Caco-2 (cell line): ENCODE measurements at regions not wholly inside any gene's neighbourhood (a gene's known extent, or its start where the extent isn't known, plus 50 kb on each side); places are given as distances from the start of the nearest gene placed in this dataset.

ENCODE experiments used
- BruUV-seq: library from RNA; stranded (reverse); fragments of 400-500 nt; replicated peaks from 2 replicates; lab custom pipeline; 2021; lab: Mats Ljungman, UMichigan
- CTCF ChIA-PET: fragments of 300-600 bp; sonication (Branson Sonifier 250); formaldehyde crosslinking; loops from one replicate; lab custom pipeline; 2022; ENCODE audit warnings: antibody characterized with exemption; lab: Charles Lee
- POLR2A ChIA-PET: fragments of 300-600 bp; sonication (Branson Sonifier 250); formaldehyde crosslinking; loops from one replicate; lab custom pipeline; 2022; ENCODE audit warnings: antibody characterized with exemption; lab: Charles Lee
- DNase-seq, 2 experiments: peaks; one replicate each; pipeline versions ENCODE4 v3.0.0 to v3.0.0-alpha.2; 2020 to 2022
- H3K27me3 ChIP-seq: replicated peaks from 2 replicates; pipeline ENCODE4 v1.6.0; 2011; ENCODE audit warnings: low read length; ENCODE audit not compliant: control insufficient read depth, insufficient read depth
- H3K36me3 ChIP-seq: 2 replicates; pipeline ENCODE4 v1.5.1; 2011; ENCODE audit warnings: low read length; ENCODE audit not compliant: control insufficient read depth, insufficient read depth
- H3K4me1 ChIP-seq: fragments of 250-450 bp; sonication (Bioruptor Pico); 2 replicates; pipeline ENCODE4 v1.5.1; 2020; ENCODE audit warnings: mild to moderate bottlenecking
- H3K4me3 ChIP-seq: 2 replicates; pipeline ENCODE4 v1.5.1; 2011; ENCODE audit warnings: low read depth, mild to moderate bottlenecking, control low read depth, low read length
- H3K9me3 ChIP-seq: fragments of 250-450 bp; sonication (Bioruptor Pico); 2 replicates; pipeline ENCODE4 v1.5.1; 2020; ENCODE audit warnings: mild to moderate bottlenecking, moderate library complexity
- H3K27ac Mint-ChIP-seq: one replicate; pipeline ENCODE4 v1.8.0; 2022; ENCODE audit warnings: mixed read lengths; ENCODE audit not compliant: unreplicated experiment
- H3K27me3 Mint-ChIP-seq: one replicate; pipeline ENCODE4 v1.8.0; 2022; ENCODE audit warnings: mixed read lengths; ENCODE audit not compliant: insufficient read depth, unreplicated experiment
- H3K36me3 Mint-ChIP-seq: one replicate; pipeline ENCODE4 v1.8.0; 2022; ENCODE audit warnings: mild to moderate bottlenecking, mixed read lengths; ENCODE audit not compliant: insufficient read depth, unreplicated experiment
- H3K4me1 Mint-ChIP-seq: one replicate; pipeline ENCODE4 v1.8.0; 2022; ENCODE audit warnings: low read depth, mixed read lengths; ENCODE audit not compliant: unreplicated experiment
- H3K4me3 Mint-ChIP-seq: one replicate; pipeline ENCODE4 v1.8.0; 2022; ENCODE audit warnings: mild to moderate bottlenecking, moderate library complexity, mixed read lengths; ENCODE audit not compliant: unreplicated experiment
- H3K9me3 Mint-ChIP-seq: one replicate; pipeline ENCODE4 v1.8.0; 2022; ENCODE audit warnings: mixed read lengths; ENCODE audit not compliant: unreplicated experiment
- intact Hi-C: fragments of 100-400 bp; cut with micrococcal nuclease; formaldehyde crosslinking; loops from one replicate; pipeline ENCODE4 v1.10.0; 2022; ENCODE audit not compliant: unreplicated experiment
- TF ChIP-seq, protein P1 (sequence below), 2 experiments: fragments of 200-600 bp in 1 of 2; IDR thresholded peaks; 1 replicate in 1 of 2; 2 replicates in 1 of 2; pipeline versions ENCODE4 v1.5.1 to v1.8.0; 2011 to 2022; ENCODE audit warnings: antibody characterized with exemption in 1 of 2, control low read depth in 1 of 2, inconsistent platforms in 1 of 2, low read depth in 1 of 2, low read length in 1 of 2, mild to moderate bottlenecking in 1 of 2, moderate library complexity in 1 of 2; ENCODE audit not compliant: insufficient read depth in 1 of 2, severe bottlenecking in 1 of 2, unreplicated experiment in 1 of 2

DNA sequence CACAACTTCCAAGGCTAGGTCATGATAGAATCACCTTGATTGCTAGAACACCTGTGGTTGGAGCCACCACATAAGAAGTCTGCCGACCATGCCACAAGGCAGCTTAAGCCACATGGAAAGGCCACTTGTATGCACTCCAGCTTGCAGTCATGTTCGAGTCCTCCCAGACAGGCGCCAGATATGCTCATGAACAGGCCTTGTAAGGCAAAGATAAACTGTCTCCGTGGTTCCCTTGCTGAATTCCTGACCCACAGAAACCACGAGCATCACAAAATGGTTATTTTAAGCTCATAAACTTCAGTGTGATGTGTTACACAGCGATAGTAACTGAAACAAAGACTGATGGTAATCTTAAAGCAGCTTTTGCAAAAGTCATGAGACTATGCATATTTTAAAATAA lies 188.4 kb upstream of the DAPK1 start:
- intact Hi-C loops = no loop called here
- no TSS peak for BruUV-seq
- CTCF ChIA-PET = no interaction called here
- POLR2A ChIA-PET = no interaction called here
- H3K36me3 ChIP-seq = no peaks in the 10 kb centered on the region
- Mint-ChIP-seq H3K36me3 (no peaks in the 10 kb centered on the region), H3K9me3 (no peaks in the 10 kb centered on the region), H3K4me1 (no peaks in the 10 kb centered on the region), H3K27me3 (peaks cover 4% of the 10 kb centered on the region), H3K27ac (no peak overlapping the region), H3K4me3 (no peak overlapping the region)
- TF ChIP-seq, protein P1, sequence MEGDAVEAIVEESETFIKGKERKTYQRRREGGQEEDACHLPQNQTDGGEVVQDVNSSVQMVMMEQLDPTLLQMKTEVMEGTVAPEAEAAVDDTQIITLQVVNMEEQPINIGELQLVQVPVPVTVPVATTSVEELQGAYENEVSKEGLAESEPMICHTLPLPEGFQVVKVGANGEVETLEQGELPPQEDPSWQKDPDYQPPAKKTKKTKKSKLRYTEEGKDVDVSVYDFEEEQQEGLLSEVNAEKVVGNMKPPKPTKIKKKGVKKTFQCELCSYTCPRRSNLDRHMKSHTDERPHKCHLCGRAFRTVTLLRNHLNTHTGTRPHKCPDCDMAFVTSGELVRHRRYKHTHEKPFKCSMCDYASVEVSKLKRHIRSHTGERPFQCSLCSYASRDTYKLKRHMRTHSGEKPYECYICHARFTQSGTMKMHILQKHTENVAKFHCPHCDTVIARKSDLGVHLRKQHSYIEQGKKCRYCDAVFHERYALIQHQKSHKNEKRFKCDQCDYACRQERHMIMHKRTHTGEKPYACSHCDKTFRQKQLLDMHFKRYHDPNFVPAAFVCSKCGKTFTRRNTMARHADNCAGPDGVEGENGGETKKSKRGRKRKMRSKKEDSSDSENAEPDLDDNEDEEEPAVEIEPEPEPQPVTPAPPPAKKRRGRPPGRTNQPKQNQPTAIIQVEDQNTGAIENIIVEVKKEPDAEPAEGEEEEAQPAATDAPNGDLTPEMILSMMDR (IDR thresholded peaks at IDR 0.05; ENCODE audit: insufficient read depth in 1 of 2, low read depth in 1 of 2, low read length in 1 of 2, severe bottlenecking in 1 of 2, unreplicated experiment in 1 of 2) = no peak
- no peaks in the 10 kb centered on the region for H3K9me3 ChIP-seq
- no peak for DNase-seq
- H3K4me3 ChIP-seq = no peak overlapping the region
- H3K4me1 ChIP-seq = no peaks in the 10 kb centered on the region
- no peaks in the 10 kb centered on the region for H3K27me3 ChIP-seq

DNA sequence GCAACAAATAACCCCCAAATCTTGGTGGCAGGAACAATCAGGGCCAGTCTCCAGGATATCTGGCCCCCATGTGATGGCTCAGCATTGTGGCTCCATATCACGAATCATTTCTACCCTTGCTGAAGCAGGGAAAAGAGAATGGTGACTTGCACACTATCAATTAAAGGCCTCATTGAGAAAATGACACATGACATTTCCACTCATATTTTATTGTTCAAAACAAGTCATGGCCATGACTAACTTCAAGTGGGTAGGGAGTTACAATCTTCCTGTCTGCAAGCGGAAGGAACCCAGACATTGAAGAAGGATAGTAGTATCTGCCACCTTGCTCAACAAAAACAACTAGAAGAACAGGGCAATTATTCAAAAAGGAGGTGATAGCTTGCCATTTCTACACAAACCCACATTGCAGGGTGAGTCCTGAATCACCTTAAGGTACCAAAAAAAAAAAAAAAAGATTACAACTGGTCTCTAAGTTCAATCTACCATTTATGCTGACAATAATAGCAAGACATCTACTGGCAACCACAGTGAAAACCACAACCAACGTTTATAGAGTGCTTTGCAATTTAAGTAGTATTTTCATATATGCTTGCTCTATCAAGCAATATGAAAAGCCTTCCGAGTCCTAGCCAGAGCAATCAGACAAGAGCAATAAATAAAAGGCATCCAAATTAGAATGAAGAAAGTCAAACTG lies 186.7 kb upstream of the DAPK1 start:
- no peak for DNase-seq
- no peaks in the 10 kb centered on the region for H3K4me1 Mint-ChIP-seq
- H3K9me3 Mint-ChIP-seq = no peaks in the 10 kb centered on the region
- H3K27me3 Mint-ChIP-seq = peaks cover 4% of the 10 kb centered on the region
- Histone ChIP-seq H3K4me1 (no peaks in the 10 kb centered on the region), H3K36me3 (no peaks in the 10 kb centered on the region), H3K4me3 (no peak overlapping the region), H3K27me3 (no peaks in the 10 kb centered on the region), H3K9me3 (no peaks in the 10 kb centered on the region)
- H3K4me3 Mint-ChIP-seq = no peak overlapping the region
- no peaks in the 10 kb centered on the region for H3K36me3 Mint-ChIP-seq
- ChIA-PET CTCF (no interaction called here), POLR2A (no interaction called here)
- TF ChIP-seq, protein P1 (IDR thresholded peaks at IDR 0.05; ENCODE audit: insufficient read depth in 1 of 2, low read depth in 1 of 2, low read length in 1 of 2, severe bottlenecking in 1 of 2, unreplicated experiment in 1 of 2) = no peak
- intact Hi-C loops = no loop called here
- H3K27ac Mint-ChIP-seq = no peak overlapping the region
- no TSS peak for BruUV-seq

DNA sequence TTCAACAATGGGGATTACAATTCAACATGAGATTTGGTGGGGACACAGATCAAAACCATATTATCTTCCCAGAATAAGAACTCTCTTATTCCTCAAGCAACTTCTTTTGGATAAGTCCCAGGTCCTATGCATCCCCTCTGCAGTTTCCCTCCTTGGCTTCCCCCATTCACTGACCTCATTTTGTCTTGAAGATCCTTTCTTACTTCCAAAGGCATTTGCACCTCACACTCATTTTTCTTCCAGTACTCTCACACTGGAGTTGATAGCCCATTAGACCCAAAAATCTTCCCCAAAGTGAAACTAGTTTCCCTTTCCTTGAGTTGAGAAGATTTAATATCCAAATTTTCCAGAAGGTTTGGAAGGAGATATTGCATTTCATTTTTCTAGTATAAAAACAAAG lies 178.0 kb upstream of the DAPK1 start:
- no peaks in the 10 kb centered on the region for H3K27me3 ChIP-seq
- no peak overlapping the region for H3K4me3 Mint-ChIP-seq
- H3K9me3 ChIP-seq = no peaks in the 10 kb centered on the region
- CTCF ChIA-PET = no interaction called here
- no peaks in the 10 kb centered on the region for H3K4me1 ChIP-seq
- no TSS peak for BruUV-seq
- H3K27me3 Mint-ChIP-seq = peaks cover 3% of the 10 kb centered on the region
- no peak overlapping the region for H3K27ac Mint-ChIP-seq
- H3K9me3 Mint-ChIP-seq = no peaks in the 10 kb centered on the region
- no peak overlapping the region for H3K4me3 ChIP-seq
- POLR2A ChIA-PET = no interaction called here
- no peaks in the 10 kb centered on the region for H3K4me1 Mint-ChIP-seq
- TF ChIP-seq, protein P1 (IDR thresholded peaks at IDR 0.05; ENCODE audit: insufficient read depth in 1 of 2, low read depth in 1 of 2, low read length in 1 of 2, severe bottlenecking in 1 of 2, unreplicated experiment in 1 of 2) = no peak
- no peaks in the 10 kb centered on the region for H3K36me3 ChIP-seq
- no peak for DNase-seq
- intact Hi-C loops = loop anchor here (5.0 kb wide), 1 partner anchor 887 kb away; no protein-coding TSS in a partner anchor
- no peaks in the 10 kb centered on the region for H3K36me3 Mint-ChIP-seq
